HCT116 (cell line): ENCODE measurements at regions not wholly inside any gene's neighbourhood (a gene's known extent, or its start where the extent isn't known, plus 50 kb on each side); places are given as distances from the start of the nearest gene placed in this dataset.

Source experiments
- ATAC-seq: fragments of 200-7000 bp; cut with Tn5 transposase; 2 replicates; pipeline ENCODE4 v1.9.1; 2020; ENCODE audit warnings: mild to moderate bottlenecking, moderate library complexity
- BruUV-seq: library from RNA; stranded (reverse); fragments of 400-500 nt; replicated peaks from 2 replicates; lab custom pipeline; 2021; lab: Mats Ljungman, UMichigan
- CTCF ChIA-PET: fragments of 300-600 bp; sonication (Branson Sonifier 250); formaldehyde crosslinking; loops from one replicate; lab custom pipeline; 2021; ENCODE audit warnings: antibody characterized with exemption; lab: Charles Lee
- POLR2A ChIA-PET: fragments of 300-600, 350-600 bp; sonication (Branson Sonifier 250); formaldehyde crosslinking; loops from one replicate; lab custom pipeline; 2021; ENCODE audit warnings: antibody characterized with exemption; lab: Charles Lee
- RAD21 ChIA-PET, 2 experiments: fragments of 300-600 bp; sonication (Branson Sonifier 250); formaldehyde crosslinking; loops; one replicate each; lab custom pipeline; 2023; ENCODE audit warnings: low total read pairs in 2 of 2; ENCODE audit not compliant: uncharacterized antibody in 2 of 2, unreplicated experiment in 2 of 2, low non-redundant PET in 1 of 2; lab: Charles Lee
- DNase-seq: peaks from one replicate; pipeline ENCODE4 v3.0.0-alpha.2; 2010; ENCODE audit warnings: low read depth, low spot score
- H2AFZ ChIP-seq: fragments of 200-600 bp; shearing (Covaris generic), sonication (generic); 2 replicates; pipeline ENCODE4 v1.6.1; 2017; ENCODE audit warnings: low read depth, mixed run types, mixed read lengths, antibody characterized with exemption, low read length; ENCODE audit not compliant: poor library complexity, severe bottlenecking
- H3K27ac ChIP-seq: 2 replicates; pipeline ENCODE4 v1.5.1; 2012; ENCODE audit warnings: low read depth, low read length
- H3K27me3 ChIP-seq: fragments of 200-600 bp; sonication (generic); 2 replicates; pipeline ENCODE4 v1.6.1; 2016; ENCODE audit warnings: mixed run types, low read length, mixed read lengths; ENCODE audit not compliant: insufficient read depth
- H3K36me3 ChIP-seq, 2 experiments: fragments of 200-500 bp in 1 of 2; fragments of 200-600 bp in 1 of 2; sonication (Bioruptor generic) in 1 of 2; sonication (generic) in 1 of 2; 2 replicates each; pipeline versions ENCODE4 v1.5.1 to v1.6.1; 2014 to 2016; ENCODE audit warnings: low read length in 2 of 2, inconsistent platforms in 1 of 2, mixed read lengths in 1 of 2, mixed run types in 1 of 2; ENCODE audit not compliant: insufficient read depth in 2 of 2, control insufficient read depth in 1 of 2
- H3K4me1 ChIP-seq, 2 experiments: fragments of 200-600 bp in 1 of 2; sonication (generic) in 1 of 2; 2 replicates each; pipeline versions ENCODE4 v1.5.1 to v1.6.1; 2012 to 2017; ENCODE audit warnings: low read length in 2 of 2, inconsistent platforms in 1 of 2, mild to moderate bottlenecking in 1 of 2, mixed read lengths in 1 of 2, mixed run types in 1 of 2, moderate library complexity in 1 of 2; ENCODE audit not compliant: insufficient read depth in 2 of 2, control insufficient read depth in 1 of 2
- H3K4me2 ChIP-seq: fragments of 200-600 bp; sonication (generic); 2 replicates; pipeline ENCODE4 v1.6.1; 2017; ENCODE audit warnings: mixed run types, low read length, mixed read lengths
- H3K4me3 ChIP-seq, 2 experiments: fragments of 200-600 bp in 1 of 2; sonication (generic) in 1 of 2; replicated peaks in 1 of 2; 2 replicates each; pipeline ENCODE4 v1.5.1; 2011 to 2016; ENCODE audit warnings: low read length in 2 of 2, control low read depth in 1 of 2, low read depth in 1 of 2, mild to moderate bottlenecking in 1 of 2, mixed read lengths in 1 of 2, mixed run types in 1 of 2
- H3K79me2 ChIP-seq: fragments of 200-600 bp; sonication (generic); 2 replicates; pipeline ENCODE4 v1.6.1; 2017; ENCODE audit warnings: mild to moderate bottlenecking, mixed run types, low read length, moderate library complexity, mixed read lengths; ENCODE audit not compliant: insufficient read depth
- H3K9ac ChIP-seq: fragments of 200-600 bp; sonication (generic); 2 replicates; pipeline ENCODE4 v1.6.1; 2016; ENCODE audit warnings: low read length, mixed read lengths
- H3K9me2 ChIP-seq: fragments of 200-600 bp; sonication (generic), shearing (Covaris generic); 2 replicates; pipeline ENCODE4 v1.6.1; 2017; ENCODE audit warnings: mixed run types, mild to moderate bottlenecking, moderate library complexity; ENCODE audit not compliant: insufficient read depth
- H3K9me3 ChIP-seq, 2 experiments: fragments of 200-500 bp in 1 of 2; fragments of 200-600 bp in 1 of 2; sonication (Bioruptor generic) in 1 of 2; sonication (generic) in 1 of 2; 2 replicates each; pipeline ENCODE4 v1.6.1; 2014 to 2017; ENCODE audit warnings: low read length in 2 of 2, mixed read lengths in 2 of 2, inconsistent platforms in 1 of 2, low read depth in 1 of 2, mild to moderate bottlenecking in 1 of 2, mixed run types in 1 of 2, moderate library complexity in 1 of 2; ENCODE audit not compliant: control insufficient read depth in 1 of 2, insufficient read depth in 1 of 2
- H4K20me1 ChIP-seq: fragments of 200-600 bp; sonication (generic), shearing (Covaris generic); 2 replicates; pipeline ENCODE4 v1.6.1; 2017; ENCODE audit warnings: mixed run types, mild to moderate bottlenecking, moderate library complexity; ENCODE audit not compliant: insufficient read depth
- ATF3 ChIP-seq: IDR thresholded peaks from 2 replicates; pipeline ENCODE4 v1.6.1; 2012
- CEBPB ChIP-seq: IDR thresholded peaks from 2 replicates; pipeline ENCODE4 v1.6.1; 2012; ENCODE audit warnings: low read depth
- CTCF ChIP-seq, 3 experiments: fragments of 200-600 bp in 1 of 3; sonication (generic) in 1 of 3; IDR thresholded peaks in 2 of 3; conservative IDR thresholded peaks in 1 of 3; 2 replicates each; pipeline ENCODE4 v1.5.1; 2012 to 2017; ENCODE audit warnings: low read depth in 2 of 3, low read length in 2 of 3, antibody characterized with exemption in 1 of 3, borderline replicate concordance in 1 of 3, control low read depth in 1 of 3, mild to moderate bottlenecking in 1 of 3, mixed read lengths in 1 of 3, mixed run types in 1 of 3, moderate library complexity in 1 of 3; ENCODE audit not compliant: insufficient read depth in 1 of 3
- EGR1 ChIP-seq: IDR thresholded peaks from 2 replicates; pipeline ENCODE4 v1.6.1; 2012; ENCODE audit warnings: low read depth
- EZH2 ChIP-seq: fragments of 200-600 bp; sonication (generic); IDR thresholded peaks from 2 replicates; pipeline ENCODE4 v1.6.1; 2017; ENCODE audit warnings: antibody characterized with exemption, mixed run types
- EZH2phosphoT487 ChIP-seq: fragments of 200-600 bp; IDR thresholded peaks from 2 replicates; pipeline ENCODE4 v1.6.1; 2018; ENCODE audit warnings: antibody characterized with exemption, borderline replicate concordance
- POLR2AphosphoS5 ChIP-seq: IDR thresholded peaks from 2 replicates; pipeline ENCODE4 v1.6.1; 2011; ENCODE audit warnings: mild to moderate bottlenecking, low read depth, low read length, moderate library complexity
- SRF ChIP-seq: IDR thresholded peaks from 2 replicates; pipeline ENCODE4 v1.6.1; 2012; ENCODE audit warnings: low read depth
- TCF7L2 ChIP-seq: IDR thresholded peaks from 2 replicates; pipeline ENCODE4 v1.7.0; 2011; ENCODE audit warnings: borderline replicate concordance, inconsistent platforms; ENCODE audit not compliant: insufficient read depth, insufficient read length; ENCODE audit errors: extremely low read depth
- YY1 ChIP-seq: IDR thresholded peaks from 2 replicates; pipeline ENCODE4 v1.6.1; 2011; ENCODE audit warnings: low read length, low read depth, moderate library complexity, mild to moderate bottlenecking; ENCODE audit not compliant: insufficient replicate concordance; ENCODE audit errors: extremely low read depth
- intact Hi-C: fragments of 100-400 bp; cut with micrococcal nuclease; formaldehyde crosslinking; loops from 2 replicates; pipeline ENCODE4 v1.10.0; 2022
- TF ChIP-seq, protein P1 (sequence below): IDR thresholded peaks from 2 replicates; pipeline ENCODE4 v1.6.1; 2012; ENCODE audit warnings: low read depth

DNA sequence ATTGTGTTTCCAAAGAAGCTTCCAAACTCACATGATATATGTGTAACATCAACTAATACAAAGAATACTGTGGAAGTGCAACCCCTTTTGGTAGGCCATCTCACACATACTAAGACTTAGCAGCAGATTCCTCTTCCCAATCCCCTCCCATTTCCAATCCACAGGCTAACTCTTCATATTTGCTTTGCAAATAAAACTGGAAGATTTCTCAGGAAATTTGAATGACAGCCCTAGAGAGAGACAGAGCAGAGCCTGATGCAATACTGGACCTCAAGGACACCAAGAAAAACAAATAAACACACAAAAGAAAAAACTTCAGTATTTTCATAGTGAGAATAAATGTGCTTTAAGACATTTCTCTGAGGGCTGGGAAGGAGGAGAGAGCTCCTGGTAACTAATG is 190.2 kb upstream of the BRINP3 start:
- Histone ChIP-seq H3K4me1 (no peaks in the 10 kb centered on the region), H3K4me2 (no peak overlapping the region), H3K9me2 (no peaks in the 10 kb centered on the region), H3K36me3 (no peaks in the 10 kb centered on the region), H3K9ac (no peak overlapping the region), H3K27ac (no peak overlapping the region), H4K20me1 (no peaks in the 10 kb centered on the region)
- no TSS peak for BruUV-seq
- DNase-seq (no peak), ATAC-seq (no peak)
- RAD21 ChIA-PET = no interaction called here
- no peak for TF ChIP-seq TCF7L2
- TF ChIP-seq EGR1 = no peak
- no peak for TF ChIP-seq CTCF (IDR thresholded peaks at IDR 0.05 in 2 of 3, conservative IDR thresholded peaks at IDR 0.05 in 1 of 3; ENCODE audit: borderline replicate concordance in 1 of 3, insufficient read depth in 1 of 3, low read depth in 2 of 3, low read length in 2 of 3)
- no peak for TF ChIP-seq YY1
- TF ChIP-seq ATF3 = no peak
- TF ChIP-seq, protein P1, sequence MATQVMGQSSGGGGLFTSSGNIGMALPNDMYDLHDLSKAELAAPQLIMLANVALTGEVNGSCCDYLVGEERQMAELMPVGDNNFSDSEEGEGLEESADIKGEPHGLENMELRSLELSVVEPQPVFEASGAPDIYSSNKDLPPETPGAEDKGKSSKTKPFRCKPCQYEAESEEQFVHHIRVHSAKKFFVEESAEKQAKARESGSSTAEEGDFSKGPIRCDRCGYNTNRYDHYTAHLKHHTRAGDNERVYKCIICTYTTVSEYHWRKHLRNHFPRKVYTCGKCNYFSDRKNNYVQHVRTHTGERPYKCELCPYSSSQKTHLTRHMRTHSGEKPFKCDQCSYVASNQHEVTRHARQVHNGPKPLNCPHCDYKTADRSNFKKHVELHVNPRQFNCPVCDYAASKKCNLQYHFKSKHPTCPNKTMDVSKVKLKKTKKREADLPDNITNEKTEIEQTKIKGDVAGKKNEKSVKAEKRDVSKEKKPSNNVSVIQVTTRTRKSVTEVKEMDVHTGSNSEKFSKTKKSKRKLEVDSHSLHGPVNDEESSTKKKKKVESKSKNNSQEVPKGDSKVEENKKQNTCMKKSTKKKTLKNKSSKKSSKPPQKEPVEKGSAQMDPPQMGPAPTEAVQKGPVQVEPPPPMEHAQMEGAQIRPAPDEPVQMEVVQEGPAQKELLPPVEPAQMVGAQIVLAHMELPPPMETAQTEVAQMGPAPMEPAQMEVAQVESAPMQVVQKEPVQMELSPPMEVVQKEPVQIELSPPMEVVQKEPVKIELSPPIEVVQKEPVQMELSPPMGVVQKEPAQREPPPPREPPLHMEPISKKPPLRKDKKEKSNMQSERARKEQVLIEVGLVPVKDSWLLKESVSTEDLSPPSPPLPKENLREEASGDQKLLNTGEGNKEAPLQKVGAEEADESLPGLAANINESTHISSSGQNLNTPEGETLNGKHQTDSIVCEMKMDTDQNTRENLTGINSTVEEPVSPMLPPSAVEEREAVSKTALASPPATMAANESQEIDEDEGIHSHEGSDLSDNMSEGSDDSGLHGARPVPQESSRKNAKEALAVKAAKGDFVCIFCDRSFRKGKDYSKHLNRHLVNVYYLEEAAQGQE = no peak
- no peak for TF ChIP-seq SRF
- TF ChIP-seq CEBPB = no peak
- no peak for TF ChIP-seq EZH2
- TF ChIP-seq EZH2phosphoT487 = no peak
- no peak for TF ChIP-seq POLR2AphosphoS5
- TF ChIP-seq, all 23 proteins: peak for 0
- no peak overlapping the region for H3K4me3 ChIP-seq
- H3K9me3 ChIP-seq = no peaks in the 10 kb centered on the region
- intact Hi-C loops = no loop called here
- no peaks in the 10 kb centered on the region for H3K27me3 ChIP-seq
- CTCF ChIA-PET = no interaction called here
- no peak overlapping the region for H2AFZ ChIP-seq
- POLR2A ChIA-PET = no interaction called here
- no peaks in the 10 kb centered on the region for H3K79me2 ChIP-seq
